Rectal smooth muscle tissue (tissue), 1 donor: ENCODE measurements at regions not wholly inside any gene's neighbourhood (a gene's known extent, or its start where the extent isn't known, plus 50 kb on each side); places are given as distances from the start of the nearest gene placed in this dataset.
A peak's percentile ranks its signal among the peaks of the same experiment; 100 is the strongest.
"Not testable (repeated sequence)": the region's sequence is repeated elsewhere in the genome, so short reads cannot be mapped to it uniquely, and the experiment has no call there.

Source experiments
- H3K27ac ChIP-seq: one replicate; pipeline ENCODE4 v1.7.0; 2013; ENCODE audit warnings: low read depth, low read length, inconsistent platforms
- H3K27me3 ChIP-seq: one replicate; pipeline ENCODE4 v1.7.0; 2013; ENCODE audit warnings: low read length; ENCODE audit not compliant: control insufficient read depth, insufficient read depth
- H3K36me3 ChIP-seq: one replicate; pipeline ENCODE4 v1.7.0; 2013; ENCODE audit warnings: low read length; ENCODE audit not compliant: control insufficient read depth, insufficient read depth
- H3K4me1 ChIP-seq: one replicate; pipeline ENCODE4 v1.7.0; 2013; ENCODE audit warnings: low read length; ENCODE audit not compliant: control insufficient read depth, insufficient read depth
- H3K4me3 ChIP-seq: one replicate; pipeline ENCODE4 v1.7.0; 2013; ENCODE audit warnings: low read length
- H3K9ac ChIP-seq: one replicate; pipeline ENCODE4 v1.7.0; 2013; ENCODE audit warnings: low read length

- Histone ChIP-seq H3K27me3 (no peaks in the 10 kb centered on the region), H3K36me3 (no peaks in the 10 kb centered on the region), H3K4me1 (no peaks in the 10 kb centered on the region), H3K27ac (no peak overlapping the region), H3K4me3 (no peak overlapping the region), H3K9ac (no peak overlapping the region)
Observed at GRCh38 chr4:71217688-71218087, 121.1 kb upstream of the SLC4A4 start.

- H3K36me3 ChIP-seq, H3K9ac ChIP-seq, H3K27ac ChIP-seq, H3K4me3 ChIP-seq, H3K27me3 ChIP-seq, H3K4me1 ChIP-seq: not testable (repeated sequence)
Observed at GRCh38 chr4:71220848-71221247, 118.0 kb upstream of the SLC4A4 start.

GRCh38 chr4:71221510-71222466 is 117.0 kb upstream of the SLC4A4 start:
- Histone ChIP-seq H3K36me3 (no peaks in the 10 kb centered on the region), H3K27ac (no peak overlapping the region), H3K4me1 (no peaks in the 10 kb centered on the region), H3K4me3 (no peak overlapping the region), H3K27me3 (no peaks in the 10 kb centered on the region), H3K9ac (no peak overlapping the region)

- Histone ChIP-seq H3K4me1 (no peaks in the 10 kb centered on the region), H3K9ac (no peak overlapping the region), H3K36me3 (no peaks in the 10 kb centered on the region), H3K4me3 (no peak overlapping the region), H3K27me3 (no peaks in the 10 kb centered on the region), H3K27ac (no peak overlapping the region)
Observed at GRCh38 chr4:71222661-71223060, 116.2 kb upstream of the SLC4A4 start.

GRCh38 chr4:71229477-71230270 is 109.1 kb upstream of the SLC4A4 start:
- no peaks in the 10 kb centered on the region for H3K36me3 ChIP-seq
- peaks cover 6% of the 10 kb centered on the region for H3K4me1 ChIP-seq
- no peaks in the 10 kb centered on the region for H3K27me3 ChIP-seq
- no peak overlapping the region for H3K9ac ChIP-seq
- H3K4me3 ChIP-seq = no peak overlapping the region
- H3K27ac ChIP-seq = no peak overlapping the region

GRCh38 chr4:71230271-71231128 is 108.3 kb upstream of the SLC4A4 start:
- no peaks in the 10 kb centered on the region for H3K27me3 ChIP-seq
- H3K27ac ChIP-seq = peak overlapping the region; percentile 36
- peak overlapping the region; percentile 16 for H3K4me3 ChIP-seq
- H3K4me1 ChIP-seq = peaks cover 6% of the 10 kb centered on the region
- H3K36me3 ChIP-seq = no peaks in the 10 kb centered on the region
- H3K9ac ChIP-seq = no peak overlapping the region

- Histone ChIP-seq H3K9ac (no peak overlapping the region), H3K27ac (peak overlapping the region; percentile 36), H3K4me3 (peak overlapping the region; percentile 16), H3K4me1 (peaks cover 6% of the 10 kb centered on the region), H3K27me3 (no peaks in the 10 kb centered on the region), H3K36me3 (no peaks in the 10 kb centered on the region)
Observed at GRCh38 chr4:71231129-71232055, 107.4 kb upstream of the SLC4A4 start.

GRCh38 chr4:71232056-71232430 is 106.8 kb upstream of the SLC4A4 start:
- Histone ChIP-seq H3K4me3 (no peak overlapping the region), H3K4me1 (peaks cover 6% of the 10 kb centered on the region), H3K27me3 (no peaks in the 10 kb centered on the region), H3K9ac (no peak overlapping the region), H3K36me3 (no peaks in the 10 kb centered on the region), H3K27ac (no peak overlapping the region)

GRCh38 chr4:71232846-71233245 is 106.0 kb upstream of the SLC4A4 start:
- peaks cover 6% of the 10 kb centered on the region for H3K4me1 ChIP-seq
- H3K36me3 ChIP-seq = no peaks in the 10 kb centered on the region
- no peaks in the 10 kb centered on the region for H3K27me3 ChIP-seq
- no peak overlapping the region for H3K9ac ChIP-seq
- H3K4me3 ChIP-seq = no peak overlapping the region
- H3K27ac ChIP-seq = no peak overlapping the region

- Histone ChIP-seq H3K36me3 (no peaks in the 10 kb centered on the region), H3K4me3 (no peak overlapping the region), H3K4me1 (peaks cover 6% of the 10 kb centered on the region), H3K9ac (no peak overlapping the region), H3K27me3 (no peaks in the 10 kb centered on the region), H3K27ac (no peak overlapping the region)
Observed at GRCh38 chr4:71235311-71236201, 103.3 kb upstream of the SLC4A4 start.

- no peaks in the 10 kb centered on the region for H3K36me3 ChIP-seq
- no peak overlapping the region for H3K9ac ChIP-seq
- no peaks in the 10 kb centered on the region for H3K4me1 ChIP-seq
- no peak overlapping the region for H3K4me3 ChIP-seq
- no peak overlapping the region for H3K27ac ChIP-seq
- H3K27me3 ChIP-seq = no peaks in the 10 kb centered on the region
Observed at GRCh38 chr4:71236226-71236625, 102.6 kb upstream of the SLC4A4 start.
